HFFc6 (cell line): ENCODE measurements at regions not wholly inside any gene's neighbourhood (a gene's known extent, or its start where the extent isn't known, plus 50 kb on each side); places are given as distances from the start of the nearest gene placed in this dataset.
"Not testable (repeated sequence)": the region's sequence is repeated elsewhere in the genome, so short reads cannot be mapped to it uniquely, and the experiment has no call there.

Experiments used
- DNase-seq: peaks from one replicate; pipeline ENCODE4 v3.0.0-alpha.2; 2018
- H3K27ac Mint-ChIP-seq: 2 replicates; pipeline ENCODE4 v1.8.0; 2020; ENCODE audit warnings: mild to moderate bottlenecking, mixed read lengths
- H3K27me3 Mint-ChIP-seq: 2 replicates; pipeline ENCODE4 v1.8.0; 2021; ENCODE audit warnings: mild to moderate bottlenecking, moderate library complexity, mixed read lengths; ENCODE audit not compliant: insufficient read depth
- H3K36me3 Mint-ChIP-seq: 2 replicates; pipeline ENCODE4 v1.8.0; 2021; ENCODE audit warnings: low read depth, mixed read lengths
- H3K4me1 Mint-ChIP-seq: 2 replicates; pipeline ENCODE4 v1.8.0; 2020; ENCODE audit warnings: low read depth, mixed read lengths
- H3K4me3 Mint-ChIP-seq: 2 replicates; pipeline ENCODE4 v1.8.0; 2020; ENCODE audit warnings: mild to moderate bottlenecking, moderate library complexity, mixed read lengths
- H3K9me3 Mint-ChIP-seq: 2 replicates; pipeline ENCODE4 v1.8.0; 2020; ENCODE audit warnings: mild to moderate bottlenecking, mixed read lengths
- TF ChIP-seq, protein P1 (sequence below): fragments of 200-600 bp; sonication (generic); IDR thresholded peaks from 2 replicates; pipeline ENCODE4 v1.5.0; 2021; ENCODE audit warnings: antibody characterized with exemption, mild to moderate bottlenecking

DNA sequence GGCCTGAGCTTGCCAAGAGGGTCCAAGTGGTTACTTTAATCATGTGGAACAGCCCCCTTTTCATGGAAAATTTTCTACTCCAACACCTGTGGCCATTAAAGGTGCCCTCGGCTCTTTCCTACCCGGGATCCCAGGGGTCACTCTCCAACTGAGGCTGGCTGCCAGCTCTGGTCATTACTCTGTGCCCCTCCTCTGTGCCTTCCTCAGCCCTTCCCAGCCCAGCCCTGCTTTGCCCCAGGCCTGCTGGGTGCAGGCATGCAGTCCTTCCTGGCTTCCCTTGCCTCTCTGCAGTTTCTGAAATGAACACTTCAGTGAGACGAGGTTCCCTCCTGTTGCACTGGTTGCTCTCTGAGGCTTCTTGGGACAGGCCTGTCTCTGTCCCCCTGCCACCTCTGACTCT is 951.1 kb upstream of the ZNF722 start:
- H3K4me1 Mint-ChIP-seq = no peaks in the 10 kb centered on the region
- DNase-seq = no peak
- TF ChIP-seq, protein P1, sequence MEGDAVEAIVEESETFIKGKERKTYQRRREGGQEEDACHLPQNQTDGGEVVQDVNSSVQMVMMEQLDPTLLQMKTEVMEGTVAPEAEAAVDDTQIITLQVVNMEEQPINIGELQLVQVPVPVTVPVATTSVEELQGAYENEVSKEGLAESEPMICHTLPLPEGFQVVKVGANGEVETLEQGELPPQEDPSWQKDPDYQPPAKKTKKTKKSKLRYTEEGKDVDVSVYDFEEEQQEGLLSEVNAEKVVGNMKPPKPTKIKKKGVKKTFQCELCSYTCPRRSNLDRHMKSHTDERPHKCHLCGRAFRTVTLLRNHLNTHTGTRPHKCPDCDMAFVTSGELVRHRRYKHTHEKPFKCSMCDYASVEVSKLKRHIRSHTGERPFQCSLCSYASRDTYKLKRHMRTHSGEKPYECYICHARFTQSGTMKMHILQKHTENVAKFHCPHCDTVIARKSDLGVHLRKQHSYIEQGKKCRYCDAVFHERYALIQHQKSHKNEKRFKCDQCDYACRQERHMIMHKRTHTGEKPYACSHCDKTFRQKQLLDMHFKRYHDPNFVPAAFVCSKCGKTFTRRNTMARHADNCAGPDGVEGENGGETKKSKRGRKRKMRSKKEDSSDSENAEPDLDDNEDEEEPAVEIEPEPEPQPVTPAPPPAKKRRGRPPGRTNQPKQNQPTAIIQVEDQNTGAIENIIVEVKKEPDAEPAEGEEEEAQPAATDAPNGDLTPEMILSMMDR = no peak
- H3K36me3 Mint-ChIP-seq = peaks cover 8% of the 10 kb centered on the region
- H3K9me3 Mint-ChIP-seq = peaks cover 38% of the 10 kb centered on the region
- peaks cover 2% of the 10 kb centered on the region; the same call in 1 of the 2 replicates for H3K27me3 Mint-ChIP-seq
- no peak overlapping the region for H3K27ac Mint-ChIP-seq
- H3K4me3 Mint-ChIP-seq = no peak overlapping the region

DNA sequence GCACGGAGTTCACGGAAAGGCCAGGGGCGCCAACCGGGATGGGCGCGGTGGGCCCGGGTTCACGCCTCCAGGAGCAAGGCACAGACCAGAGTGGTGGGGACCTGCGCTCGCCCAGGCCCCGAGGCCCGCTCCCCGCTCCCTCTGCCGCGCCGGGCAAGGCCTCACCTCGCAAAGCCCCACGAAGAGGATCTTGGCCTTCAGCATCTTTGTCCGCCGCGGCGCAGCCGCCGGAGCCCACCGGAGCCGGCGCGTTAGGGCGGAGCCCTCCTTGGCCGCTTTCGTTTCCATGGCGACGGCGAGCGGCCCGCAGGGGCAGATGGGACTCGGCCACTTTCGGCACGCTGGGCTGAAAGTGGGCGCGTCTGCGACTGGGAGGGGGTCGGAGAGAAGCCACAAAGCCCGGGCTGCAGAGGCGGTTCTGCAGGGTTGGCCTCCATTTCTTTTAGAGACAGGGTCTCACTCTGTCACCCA is 944.4 kb upstream of the ZNF722 start:
- H3K4me1 Mint-ChIP-seq = no peaks in the 10 kb centered on the region
- no peaks in the 10 kb centered on the region; the same call in 1 of the 2 replicates for H3K27me3 Mint-ChIP-seq
- no peak for DNase-seq
- peaks cover 63% of the 10 kb centered on the region for H3K9me3 Mint-ChIP-seq
- no peaks in the 10 kb centered on the region for H3K36me3 Mint-ChIP-seq
- TF ChIP-seq, protein P1 = no peak
- H3K4me3 Mint-ChIP-seq = no peak overlapping the region
- H3K27ac Mint-ChIP-seq = no peak overlapping the region

DNA sequence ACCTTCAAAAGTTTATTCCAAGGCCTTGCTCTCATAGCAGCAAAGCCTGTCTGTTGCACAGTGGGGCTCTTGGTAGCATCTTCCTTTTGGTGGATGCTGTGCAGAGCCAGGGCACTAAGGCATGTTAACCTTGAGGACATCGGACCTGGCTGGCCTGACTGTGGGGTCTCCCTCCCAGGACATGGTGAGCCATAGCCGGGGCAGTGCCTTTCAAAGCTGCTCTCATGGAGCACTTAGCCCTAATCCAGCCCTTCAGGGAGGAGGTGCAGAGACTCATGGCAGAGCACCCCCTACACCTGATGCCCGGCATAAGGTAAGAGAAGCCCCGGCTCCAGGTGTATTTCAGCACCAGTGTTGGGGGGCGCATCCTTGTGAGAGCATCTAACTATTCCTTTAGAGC is 941.4 kb upstream of the ZNF722 start:
- TF ChIP-seq, protein P1 = 0 out of 2 replicates have a peak, but pooled peaks have one; percentile 7
- no peak for DNase-seq
- no peak overlapping the region for H3K27ac Mint-ChIP-seq
- no peaks in the 10 kb centered on the region; the same call in 1 of the 2 replicates for H3K27me3 Mint-ChIP-seq
- no peaks in the 10 kb centered on the region for H3K36me3 Mint-ChIP-seq
- H3K4me1 Mint-ChIP-seq = no peaks in the 10 kb centered on the region
- H3K9me3 Mint-ChIP-seq = peaks cover 51% of the 10 kb centered on the region
- H3K4me3 Mint-ChIP-seq = no peak overlapping the region

DNA sequence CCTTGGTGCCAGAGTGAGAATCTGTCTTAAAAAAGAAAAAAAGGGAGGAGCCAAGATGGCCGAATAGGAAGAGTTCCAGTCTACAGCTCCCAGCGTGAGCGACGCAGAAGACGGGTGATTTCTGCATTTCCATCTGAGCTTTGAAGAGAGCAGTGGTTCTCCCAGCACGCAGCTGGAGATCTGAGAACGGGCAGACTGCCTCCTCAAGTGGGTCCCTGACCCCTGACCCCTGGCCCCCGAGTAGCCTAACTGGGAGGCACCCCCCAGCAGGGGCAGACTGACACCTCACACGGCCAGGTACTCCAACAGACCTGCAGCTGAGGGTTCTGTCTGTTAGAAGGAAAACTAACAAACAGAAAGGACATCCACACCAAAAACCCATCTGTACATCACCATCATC is 937.9 kb upstream of the ZNF722 start:
- H3K27ac Mint-ChIP-seq, H3K4me1 Mint-ChIP-seq, H3K4me3 Mint-ChIP-seq, DNase-seq, H3K27me3 Mint-ChIP-seq, H3K36me3 Mint-ChIP-seq: not testable (repeated sequence)
- H3K9me3 Mint-ChIP-seq = peaks cover 35% of the 10 kb centered on the region

DNA sequence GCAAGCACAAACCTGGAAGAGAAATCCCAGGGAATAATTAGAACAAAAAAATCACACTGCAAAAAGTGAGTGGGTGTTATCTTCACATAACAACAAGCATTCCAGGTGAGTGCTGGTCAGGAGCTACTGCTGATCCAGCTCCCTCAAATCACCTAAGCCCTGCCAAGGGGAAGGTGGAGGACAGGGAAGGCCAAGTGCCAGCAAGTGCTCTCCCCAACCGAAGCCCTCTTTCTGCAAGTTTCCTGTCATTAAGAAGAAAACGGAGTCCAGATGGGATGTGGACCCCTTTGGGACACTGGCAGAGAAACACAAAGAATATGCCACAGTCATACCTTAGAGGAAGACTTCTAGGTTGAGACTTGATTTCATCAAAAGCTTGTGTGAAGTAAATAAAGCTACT is 933.0 kb upstream of the ZNF722 start:
- H3K4me3 Mint-ChIP-seq = no peak overlapping the region
- TF ChIP-seq, protein P1 = no peak
- H3K36me3 Mint-ChIP-seq = peaks cover 4% of the 10 kb centered on the region
- H3K4me1 Mint-ChIP-seq = no peaks in the 10 kb centered on the region
- no peaks in the 10 kb centered on the region for H3K27me3 Mint-ChIP-seq
- H3K27ac Mint-ChIP-seq = no peak overlapping the region
- DNase-seq = no peak
- peaks cover 49% of the 10 kb centered on the region for H3K9me3 Mint-ChIP-seq

DNA sequence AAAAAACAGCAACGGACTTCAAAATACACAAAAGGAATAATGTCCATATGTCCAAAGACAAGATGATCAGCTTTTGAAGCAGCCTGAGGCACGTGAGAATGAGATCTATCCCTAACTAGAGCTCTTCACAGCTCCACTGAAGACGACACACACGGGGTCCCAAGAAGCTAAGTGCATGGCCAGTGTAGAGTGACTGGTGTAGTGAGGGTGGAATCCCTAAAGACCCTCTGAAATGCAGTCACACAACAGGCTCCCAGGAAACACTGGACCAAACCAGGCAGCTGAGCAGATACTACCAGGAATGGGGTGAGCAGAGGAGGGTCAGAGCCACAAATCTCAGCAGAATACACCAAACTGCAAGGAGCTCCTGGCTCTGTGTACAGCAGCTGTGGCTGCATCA is 932.4 kb upstream of the ZNF722 start:
- not testable (repeated sequence) for H3K27ac Mint-ChIP-seq, H3K36me3 Mint-ChIP-seq, H3K4me1 Mint-ChIP-seq, DNase-seq, H3K27me3 Mint-ChIP-seq, H3K4me3 Mint-ChIP-seq
- peaks cover 53% of the 10 kb centered on the region for H3K9me3 Mint-ChIP-seq
